Left kidney (tissue), 1 donor: ENCODE measurements at regions not wholly inside any gene's neighbourhood (a gene's known extent, or its start where the extent isn't known, plus 50 kb on each side); places are given as distances from the start of the nearest gene placed in this dataset.

Experiments
- DNase-seq: peaks from one replicate; pipeline ENCODE4 v3.0.0-alpha.2; 2013

- DNase-seq, result no peak
Observed at GRCh38 chr7:81648716-81649115, 121.1 kb downstream of the HGF start.

- no peak for DNase-seq
Observed at GRCh38 chr7:81645435-81645834, 124.4 kb downstream of the HGF start.

GRCh38 chr7:81641873-81642272, 128.0 kb downstream of the HGF start:
- DNase-seq, result no peak

DNA sequence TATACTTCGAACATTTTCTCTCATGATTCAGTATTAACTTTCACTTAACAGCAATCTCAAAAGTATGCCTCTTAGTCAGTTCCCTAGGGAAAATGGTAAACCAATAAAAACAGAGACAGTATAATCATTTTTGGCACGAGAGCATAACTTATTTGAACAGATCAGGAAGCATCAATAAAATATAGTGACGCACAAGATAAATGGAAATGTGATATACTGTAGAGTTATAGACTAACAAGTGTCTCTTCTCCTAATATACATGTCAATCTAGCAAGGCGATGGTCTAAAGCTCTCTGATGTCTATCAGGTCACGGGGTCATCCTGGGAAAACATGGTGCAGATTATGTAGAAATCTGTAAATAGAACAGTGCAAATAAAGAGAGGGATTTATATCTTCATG, 131.6 kb downstream of the HGF start:
- DNase-seq, result no peak

- DNase-seq, result no peak
Observed at GRCh38 chr7:81637534-81637933, 132.3 kb downstream of the HGF start.

DNA sequence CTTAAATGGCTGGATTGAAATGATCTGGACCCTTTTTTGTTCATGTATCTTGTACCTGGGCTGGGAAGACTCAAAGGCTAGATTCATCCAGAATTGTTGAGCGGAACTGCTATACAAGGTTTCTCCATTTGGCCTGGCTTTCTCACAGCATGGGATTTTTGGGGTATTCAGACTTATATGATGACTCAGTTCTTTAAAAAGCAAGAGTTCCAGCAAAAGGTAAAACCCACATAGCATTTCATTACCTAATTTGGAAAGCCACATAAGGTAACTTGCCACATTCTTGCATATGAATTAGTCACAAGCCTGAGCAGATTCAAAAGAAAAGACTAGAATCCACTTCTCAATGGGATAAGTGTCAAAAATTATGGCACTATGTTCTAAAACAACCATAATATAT, 137.4 kb downstream of the HGF start:
- no peak for DNase-seq

DNA sequence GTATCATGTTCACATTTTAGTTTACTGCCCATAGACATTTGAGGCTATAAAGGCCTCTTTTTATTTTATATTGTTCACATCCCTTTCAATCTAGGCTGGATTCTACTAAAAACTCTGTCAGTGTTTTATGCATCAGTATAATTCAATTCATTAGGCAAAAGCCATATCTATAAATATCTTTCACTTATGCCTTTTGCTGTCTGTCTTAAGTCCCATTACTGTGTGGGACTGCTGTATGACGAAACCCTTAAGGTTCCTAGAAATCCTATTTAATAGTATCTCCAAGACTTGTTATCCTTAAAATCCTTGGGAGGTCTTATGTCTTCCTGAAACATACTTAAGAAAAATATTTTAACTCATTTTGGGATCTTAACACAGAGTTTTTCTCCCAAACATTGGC, 139.2 kb downstream of the HGF start:
- DNase-seq, result no peak

GRCh38 chr7:81629702-81630101, 140.1 kb downstream of the HGF start:
- no peak for DNase-seq

DNA sequence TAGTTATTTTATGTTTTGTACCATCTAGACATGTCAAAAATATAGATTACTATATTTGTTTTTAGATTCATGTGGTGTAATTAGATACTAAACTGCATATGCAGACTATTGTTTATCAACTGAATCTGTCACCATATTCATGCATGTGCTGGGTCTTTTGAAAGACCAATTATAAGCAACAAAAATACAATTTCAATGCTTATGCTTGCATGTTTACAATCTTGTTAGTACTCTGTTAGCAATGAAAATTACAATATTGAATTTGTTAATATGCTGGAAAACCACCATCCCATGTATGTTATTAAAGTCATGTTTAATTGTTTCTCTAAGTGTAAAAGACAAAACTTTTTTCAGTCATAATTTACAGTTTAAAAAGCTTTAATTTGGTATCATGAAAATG, 140.9 kb downstream of the HGF start:
- no peak for DNase-seq

GRCh38 chr7:81627536-81628287, 142.1 kb downstream of the HGF start:
- no peak for DNase-seq

GRCh38 chr7:81626008-81626407, 143.8 kb downstream of the HGF start:
- no peak for DNase-seq

- no peak for DNase-seq
Observed at GRCh38 chr7:81624650-81625631, 144.9 kb downstream of the HGF start.

DNA sequence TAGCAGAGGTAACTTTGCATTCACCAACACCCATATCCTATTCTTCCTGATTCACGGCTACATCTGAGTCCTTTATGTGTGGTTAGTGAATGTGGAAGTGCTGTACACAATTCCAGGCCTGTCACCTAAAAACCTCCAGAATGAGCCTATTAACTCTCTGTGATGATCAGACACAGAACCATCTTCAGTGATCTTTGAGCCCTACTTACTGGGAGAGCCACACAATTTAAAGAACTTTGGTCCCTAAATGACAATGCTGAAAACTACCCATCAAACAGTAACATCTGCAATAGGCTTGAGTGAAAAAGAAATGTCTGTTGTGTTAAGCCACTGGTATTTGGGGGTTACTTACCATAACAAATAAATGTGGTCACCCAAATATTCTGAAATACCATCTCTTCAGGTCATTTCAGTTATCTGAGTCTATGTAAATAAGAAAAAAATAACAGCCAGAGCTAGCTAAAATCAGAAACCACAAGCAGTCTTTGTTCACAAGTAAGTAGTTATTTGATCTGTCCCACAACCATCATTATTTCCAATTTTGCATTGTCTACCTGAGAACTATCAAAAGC, 145.7 kb downstream of the HGF start:
- DNase-seq, result no peak

GRCh38 chr7:81623251-81623855, 146.5 kb downstream of the HGF start:
- DNase-seq, result no peak

DNA sequence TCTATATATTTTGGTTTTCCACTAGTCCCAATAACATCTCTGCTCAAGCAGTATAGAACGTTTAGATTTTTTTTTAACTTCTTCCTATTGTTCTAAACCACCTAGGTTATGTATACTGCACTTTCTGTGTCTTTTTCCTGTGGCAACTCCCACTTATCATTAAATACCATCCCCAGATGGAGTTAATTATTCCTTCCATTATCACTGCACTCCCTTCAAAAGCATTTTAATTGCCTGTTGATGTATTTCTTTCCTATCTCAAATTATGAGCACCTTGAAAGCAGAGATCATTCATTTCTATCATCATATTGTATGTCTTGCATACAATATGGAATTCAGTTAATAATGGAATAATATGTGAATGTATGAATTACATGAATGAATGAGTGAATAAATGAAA, 148.0 kb downstream of the HGF start:
- no peak for DNase-seq

GRCh38 chr7:81618396-81619014, 151.3 kb downstream of the HGF start:
- DNase-seq, result no peak

DNA sequence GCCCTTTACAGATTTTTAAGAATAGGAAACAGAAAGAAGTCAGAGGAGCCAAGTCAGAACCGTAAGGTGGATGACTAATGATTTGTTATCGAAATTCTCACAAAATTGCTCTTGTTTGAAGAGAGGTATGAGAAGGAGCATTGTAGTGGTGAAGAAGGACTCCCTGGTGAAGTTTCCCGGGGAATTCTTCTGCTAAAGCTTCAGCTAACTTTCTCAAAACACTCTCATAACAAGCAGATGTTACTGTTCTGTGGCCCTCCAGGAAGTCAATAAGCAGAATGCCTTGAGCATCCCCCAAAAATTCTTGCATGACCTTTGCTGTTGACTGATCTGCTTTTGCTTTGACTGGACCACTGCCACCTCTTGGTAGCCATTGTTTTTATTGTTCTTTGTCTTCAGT, 152.9 kb downstream of the HGF start:
- no peak for DNase-seq

GRCh38 chr7:81611805-81612204, 158.0 kb downstream of the HGF start:
- DNase-seq, result no peak

GRCh38 chr7:81611040-81611439, 158.8 kb downstream of the HGF start:
- no peak for DNase-seq

DNA sequence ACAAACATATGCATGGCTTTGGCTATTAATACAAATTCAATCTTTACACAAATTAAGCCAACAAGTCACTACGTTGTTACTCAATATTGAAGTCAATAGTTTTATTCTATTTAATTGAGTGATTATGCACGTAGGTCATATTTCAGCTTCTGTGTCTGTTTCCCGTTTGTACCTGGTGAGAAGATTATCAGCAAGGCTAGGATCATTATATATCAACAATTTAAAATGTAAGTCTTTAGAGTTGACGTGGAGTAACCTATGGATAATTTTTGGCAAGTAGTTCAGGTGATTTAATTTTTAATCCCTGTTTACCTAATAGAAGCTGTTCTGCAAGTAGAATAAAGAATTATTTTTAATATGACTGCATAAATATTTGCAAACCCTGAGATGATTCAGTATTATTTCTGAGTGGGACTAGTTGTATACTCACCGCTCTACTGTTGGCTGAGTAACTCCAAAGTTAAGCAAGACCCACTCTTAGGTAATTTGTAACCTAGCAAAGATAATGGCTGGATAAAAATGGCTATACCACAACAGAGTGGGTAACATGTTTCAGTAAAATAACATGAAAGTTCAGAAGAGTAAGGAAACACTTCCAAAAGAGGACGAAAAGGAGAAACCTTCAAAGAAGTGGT, 161.0 kb downstream of the HGF start:
- DNase-seq, result no peak

GRCh38 chr7:81607987-81608386, 161.9 kb downstream of the HGF start:
- no peak for DNase-seq
